ENCODE measurements at regions not wholly inside any gene's neighbourhood (a gene's known extent, or its start where the extent isn't known, plus 50 kb on each side); places are given as distances from the start of the nearest gene placed in this dataset.
A peak's percentile ranks its signal among the peaks of the same experiment; 100 is the strongest.
"Not testable (repeated sequence)": the region's sequence is repeated elsewhere in the genome, so short reads cannot be mapped to it uniquely, and the experiment has no call there.

- no peak for ATAC-seq
These were observed 239.2 kb upstream of the CWC22 start for GRCh38 chr2:180246268-180246667.

GRCh38 chr2:180240774-180241173 is 233.7 kb upstream of the CWC22 start:
- Mint-ChIP-seq H3K4me3 (no peak overlapping the region), H3K4me1 (no peaks in the 10 kb centered on the region), H3K9me3 (peaks cover 2 to 3% of the 10 kb centered on the region in 2 donors), H3K27me3 (ENCODE audit: low read depth in 2 of 2) (no peaks in the 10 kb centered on the region), H3K27ac (no peak overlapping the region), H3K36me3 (no peaks in the 10 kb centered on the region)
- Histone ChIP-seq H3K4me3 (ENCODE audit: low read length) (no peak overlapping the region), H3K9me3 (ENCODE audit: control insufficient read depth, insufficient read depth, low read length) (no peaks in the 10 kb centered on the region), H3K27ac (ENCODE audit: low read length) (no peak overlapping the region), H3K4me1 (ENCODE audit: control insufficient read depth, insufficient read depth, low read length) (no peaks in the 10 kb centered on the region), H3K27me3 (ENCODE audit: control insufficient read depth, insufficient read depth, low read length) (no peaks in the 10 kb centered on the region), H3K36me3 (ENCODE audit: control insufficient read depth, insufficient read depth, low read length) (no peaks in the 10 kb centered on the region)
- intact Hi-C loops (cut with micrococcal nuclease): no loop called here
- DNase-seq (peak in 1 of 2 donors; percentile 1), ATAC-seq (no peak)
- no peak for TF ChIP-seq CTCF (IDR thresholded peaks at IDR 0.05)

More at GRCh38 chr2:180246268-180246667, 239.2 kb upstream of the CWC22 start:
- H3K27ac Mint-ChIP-seq: no peak overlapping the region
- intact Hi-C loops (cut with micrococcal nuclease): no loop called here
- H3K4me3 Mint-ChIP-seq: no peak overlapping the region
- WGBS (ENCODE audit: insufficient coverage): 59% methylated on average over 2 of the region's 2 CpGs
- no peak for DNase-seq
- Histone ChIP-seq H3K27me3 (ENCODE audit: control insufficient read depth, insufficient read depth, low read length) (no peaks in the 10 kb centered on the region), H3K4me1 (ENCODE audit: control insufficient read depth, insufficient read depth, low read length) (no peaks in the 10 kb centered on the region), H3K27ac (ENCODE audit: low read length) (no peak overlapping the region), H3K9me3 (ENCODE audit: control insufficient read depth, insufficient read depth, low read length) (no peaks in the 10 kb centered on the region), H3K36me3 (ENCODE audit: control insufficient read depth, insufficient read depth, low read length) (no peaks in the 10 kb centered on the region), H3K4me3 (ENCODE audit: low read length) (no peak overlapping the region)
- no peaks in the 10 kb centered on the region for H3K36me3 Mint-ChIP-seq
- H3K4me1 Mint-ChIP-seq: no peaks in the 10 kb centered on the region
- no peak for TF ChIP-seq CTCF (IDR thresholded peaks at IDR 0.05)
- no peaks in the 10 kb centered on the region for H3K27me3 Mint-ChIP-seq (ENCODE audit: low read depth in 2 of 2)
- H3K9me3 Mint-ChIP-seq: no peaks in the 10 kb centered on the region

- H3K27me3 Mint-ChIP-seq (ENCODE audit: low read depth in 2 of 2): no peaks in the 10 kb centered on the region
- H3K9me3 ChIP-seq (ENCODE audit: control insufficient read depth, insufficient read depth, low read length): no peaks in the 10 kb centered on the region
- no peaks in the 10 kb centered on the region for H3K4me1 ChIP-seq (ENCODE audit: control insufficient read depth, insufficient read depth, low read length)
- intact Hi-C loops (cut with micrococcal nuclease): no loop called here
- H3K27me3 ChIP-seq (ENCODE audit: control insufficient read depth, insufficient read depth, low read length): no peaks in the 10 kb centered on the region
- no peaks in the 10 kb centered on the region for H3K36me3 ChIP-seq (ENCODE audit: control insufficient read depth, insufficient read depth, low read length)
- no peaks in the 10 kb centered on the region for H3K4me1 Mint-ChIP-seq
- no peak for DNase-seq
- WGBS (ENCODE audit: insufficient coverage): 93% methylated on average over 8 of the region's 8 CpGs
- TF ChIP-seq CTCF (IDR thresholded peaks at IDR 0.05): no peak
- no peak overlapping the region for H3K27ac Mint-ChIP-seq
- H3K4me3 ChIP-seq (ENCODE audit: low read length): no peak overlapping the region
- H3K36me3 Mint-ChIP-seq: no peaks in the 10 kb centered on the region
- no peak overlapping the region for H3K4me3 Mint-ChIP-seq
- H3K27ac ChIP-seq (ENCODE audit: low read length): no peak overlapping the region
- H3K9me3 Mint-ChIP-seq: peaks cover 3 to 5% of the 10 kb centered on the region in 2 donors
- no peak for ATAC-seq
These were observed 231.6 kb upstream of the CWC22 start for GRCh38 chr2:180238729-180239128.

GRCh38 chr2:180236061-180236460 is 229.0 kb upstream of the CWC22 start:
- H3K36me3 ChIP-seq (ENCODE audit: control insufficient read depth, insufficient read depth, low read length); H3K36me3 Mint-ChIP-seq; H3K4me3 Mint-ChIP-seq; intact Hi-C loops (cut with micrococcal nuclease); H3K9me3 Mint-ChIP-seq; H3K9me3 ChIP-seq (ENCODE audit: control insufficient read depth, insufficient read depth, low read length); H3K4me3 ChIP-seq (ENCODE audit: low read length); ATAC-seq; DNase-seq; H3K27ac Mint-ChIP-seq; H3K27ac ChIP-seq (ENCODE audit: low read length); H3K27me3 ChIP-seq (ENCODE audit: control insufficient read depth, insufficient read depth, low read length); H3K4me1 ChIP-seq (ENCODE audit: control insufficient read depth, insufficient read depth, low read length); H3K4me1 Mint-ChIP-seq; H3K27me3 Mint-ChIP-seq (ENCODE audit: low read depth in 2 of 2): not testable (repeated sequence)
- WGBS (ENCODE audit: insufficient coverage): 93% methylated on average over 3 of the region's 3 CpGs

- H3K36me3 ChIP-seq (ENCODE audit: control insufficient read depth, insufficient read depth, low read length); H3K27ac ChIP-seq (ENCODE audit: low read length); H3K27me3 Mint-ChIP-seq (ENCODE audit: low read depth in 2 of 2); intact Hi-C loops (cut with micrococcal nuclease); H3K27ac Mint-ChIP-seq; H3K9me3 ChIP-seq (ENCODE audit: control insufficient read depth, insufficient read depth, low read length); DNase-seq; H3K4me3 Mint-ChIP-seq; H3K4me1 Mint-ChIP-seq; H3K27me3 ChIP-seq (ENCODE audit: control insufficient read depth, insufficient read depth, low read length); H3K36me3 Mint-ChIP-seq; H3K9me3 Mint-ChIP-seq; H3K4me1 ChIP-seq (ENCODE audit: control insufficient read depth, insufficient read depth, low read length); H3K4me3 ChIP-seq (ENCODE audit: low read length); ATAC-seq: not testable (repeated sequence)
- WGBS (ENCODE audit: insufficient coverage): 88% methylated on average over 3 of the region's 4 CpGs
These were observed 228.4 kb upstream of the CWC22 start for GRCh38 chr2:180235506-180235905.

- H3K4me1 ChIP-seq (ENCODE audit: control insufficient read depth, insufficient read depth, low read length); H3K36me3 Mint-ChIP-seq; H3K27ac Mint-ChIP-seq; H3K9me3 ChIP-seq (ENCODE audit: control insufficient read depth, insufficient read depth, low read length); H3K4me1 Mint-ChIP-seq; H3K4me3 Mint-ChIP-seq; H3K9me3 Mint-ChIP-seq; H3K27me3 Mint-ChIP-seq (ENCODE audit: low read depth in 2 of 2); intact Hi-C loops (cut with micrococcal nuclease); ATAC-seq; H3K27ac ChIP-seq (ENCODE audit: low read length); H3K4me3 ChIP-seq (ENCODE audit: low read length); DNase-seq; H3K27me3 ChIP-seq (ENCODE audit: control insufficient read depth, insufficient read depth, low read length); H3K36me3 ChIP-seq (ENCODE audit: control insufficient read depth, insufficient read depth, low read length): not testable (repeated sequence)
- 95% methylated on average over 5 of the region's 5 CpGs for WGBS (ENCODE audit: insufficient coverage)
These were observed 227.9 kb upstream of the CWC22 start for GRCh38 chr2:180234991-180235390.

Data from natural killer cell (primary cell).